ENCODE measurements at regions not wholly inside any gene's neighbourhood (a gene's known extent, or its start where the extent isn't known, plus 50 kb on each side); places are given as distances from the start of the nearest gene placed in this dataset.
"Not testable (repeated sequence)": the region's sequence is repeated elsewhere in the genome, so short reads cannot be mapped to it uniquely, and the experiment has no call there.

DNA sequence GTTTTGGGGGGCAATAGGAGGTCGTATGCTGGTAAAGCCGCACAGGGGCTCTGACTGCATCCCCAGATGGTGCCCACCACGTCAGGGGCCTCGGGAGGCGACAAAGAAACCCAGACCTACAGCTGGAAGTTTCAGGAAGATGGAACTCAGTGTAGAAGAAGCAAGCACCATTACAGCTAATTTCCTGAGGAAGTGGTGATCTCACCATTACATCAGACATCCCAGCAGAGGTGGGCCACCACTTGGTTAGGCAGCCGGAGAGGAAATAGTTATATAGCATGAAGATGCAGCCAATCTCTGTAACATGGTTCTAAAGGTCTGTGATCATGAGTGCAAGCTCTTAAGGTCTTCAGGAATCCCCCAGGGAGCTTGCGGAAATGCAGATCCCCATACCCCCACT is 127.3 kb upstream of the PCBD1 start:
- no peak for DNase-seq (ENCODE audit: low spot score)
- ATAC-seq: no peak

DNA sequence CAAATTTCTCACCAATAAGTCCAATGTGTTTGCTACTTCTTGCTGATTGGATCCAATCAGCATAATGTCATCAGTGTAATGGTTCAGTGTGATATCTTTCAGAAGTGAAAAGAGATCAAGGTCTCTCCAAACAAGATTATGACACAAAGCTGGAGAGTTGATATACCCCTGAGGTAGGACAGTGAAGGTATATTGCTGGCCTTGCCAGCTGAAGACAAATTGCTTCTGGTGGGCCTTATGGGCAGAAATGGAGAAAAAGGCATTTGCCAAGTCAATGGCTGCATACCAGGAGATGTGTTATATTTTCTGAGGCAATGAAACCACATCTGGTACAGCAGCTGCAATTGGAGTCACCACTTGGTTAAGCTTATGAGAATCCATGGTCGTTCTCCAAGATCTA is 131.7 kb upstream of the PCBD1 start:
- ATAC-seq; DNase-seq (ENCODE audit: low spot score): not testable (repeated sequence)

- ATAC-seq (no peak), DNase-seq (ENCODE audit: low spot score) (no peak)
These were observed 133.0 kb upstream of the PCBD1 start for GRCh38 chr10:71021402-71021801.

- ATAC-seq (no peak), DNase-seq (ENCODE audit: low spot score) (no peak)
These were observed 135.4 kb upstream of the PCBD1 start for GRCh38 chr10:71023704-71024283.

- ATAC-seq (no peak), DNase-seq (ENCODE audit: low spot score) (no peak)
These were observed 136.1 kb upstream of the PCBD1 start for GRCh38 chr10:71024490-71024889.

GRCh38 chr10:71025535-71025934 is 137.2 kb upstream of the PCBD1 start:
- ATAC-seq (no peak), DNase-seq (ENCODE audit: low spot score) (no peak)

DNA sequence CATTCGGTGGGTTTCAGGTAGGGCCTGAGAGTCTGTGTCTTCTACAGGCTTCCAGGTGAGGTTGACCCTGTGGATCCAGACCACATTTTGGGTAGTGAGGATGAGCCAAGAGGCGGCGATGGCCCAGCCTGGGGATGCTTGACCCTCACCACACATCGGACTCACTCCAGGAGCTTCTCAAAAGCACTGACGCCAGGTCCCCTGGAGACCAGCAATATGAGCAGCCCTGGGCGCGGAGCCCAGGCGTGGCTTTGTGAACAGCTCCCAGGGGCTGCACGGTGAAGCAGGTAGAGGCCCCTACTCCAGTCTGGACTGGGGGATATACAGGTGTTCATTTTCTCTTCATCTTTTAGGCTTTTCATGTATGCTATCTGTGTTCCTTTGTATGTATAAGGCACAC is 139.7 kb upstream of the PCBD1 start:
- ATAC-seq: no peak
- no peak for DNase-seq (ENCODE audit: low spot score)

DNA sequence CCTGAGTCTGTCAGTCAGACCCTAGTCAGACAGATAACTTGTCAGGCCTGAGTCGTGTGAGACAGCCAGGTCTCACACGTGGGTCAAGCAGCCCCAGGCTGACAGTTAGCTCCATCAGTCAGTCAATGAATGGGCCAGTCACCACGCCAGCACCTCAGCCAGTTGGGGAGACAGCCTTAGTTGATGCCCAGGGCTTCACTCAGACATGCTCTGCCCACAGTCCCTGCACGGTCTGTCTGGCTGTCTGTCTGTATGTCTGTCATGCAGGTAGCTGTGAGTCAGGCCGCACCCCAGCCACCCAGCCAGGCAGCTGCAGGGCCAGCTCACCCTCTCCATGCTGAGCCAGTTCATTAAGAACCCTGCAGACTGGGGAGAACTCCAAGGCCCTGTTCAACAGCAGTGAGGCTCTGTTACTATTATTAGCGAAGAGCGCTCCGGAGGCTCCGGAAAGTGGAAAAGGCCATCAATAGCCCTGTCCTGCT is 141.1 kb upstream of the PCBD1 start:
- ATAC-seq (no peak), DNase-seq (ENCODE audit: low spot score) (no peak)

DNA sequence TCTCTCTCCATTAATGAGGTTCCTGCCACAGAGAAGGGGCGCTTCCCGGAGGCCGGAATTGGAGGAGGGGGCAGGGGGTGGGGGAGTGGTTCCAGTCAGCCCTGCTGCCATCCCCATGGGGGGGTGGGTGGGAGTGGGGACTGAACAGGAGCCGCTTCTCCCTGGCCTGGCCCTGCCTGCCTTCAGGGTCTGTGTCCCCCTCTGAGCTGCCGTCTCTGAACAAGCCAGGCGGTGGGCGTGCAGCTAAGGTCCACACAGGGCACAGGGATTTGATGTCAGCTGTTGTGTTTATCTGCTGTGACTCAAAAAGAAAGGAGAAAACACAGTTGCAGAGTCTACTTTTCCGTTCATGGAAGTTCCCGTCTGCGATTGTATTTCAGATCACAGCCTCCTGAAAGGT is 141.5 kb upstream of the PCBD1 start:
- DNase-seq (ENCODE audit: low spot score) (no peak), ATAC-seq (no peak)

DNA sequence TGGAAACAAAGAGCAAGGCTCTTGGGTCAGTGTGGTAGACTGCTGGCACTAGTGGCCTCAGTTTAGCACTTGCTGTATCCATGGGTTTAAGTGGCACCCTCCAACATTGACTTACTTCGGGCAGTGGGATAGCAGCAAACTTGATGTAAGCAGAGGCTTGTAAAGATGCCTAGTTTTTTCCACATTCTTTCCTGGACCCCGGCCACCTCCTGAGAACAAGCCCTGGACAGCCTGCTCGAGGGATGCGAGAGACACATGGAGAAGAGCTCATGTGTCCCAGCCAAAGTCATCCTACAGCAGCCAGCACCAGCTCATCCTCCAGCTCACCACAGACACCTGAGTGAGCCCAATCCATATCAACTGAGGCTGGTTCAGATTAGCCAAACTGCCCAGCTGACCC is 142.7 kb upstream of the PCBD1 start:
- no peak for ATAC-seq
- no peak for DNase-seq (ENCODE audit: low spot score)

DNA sequence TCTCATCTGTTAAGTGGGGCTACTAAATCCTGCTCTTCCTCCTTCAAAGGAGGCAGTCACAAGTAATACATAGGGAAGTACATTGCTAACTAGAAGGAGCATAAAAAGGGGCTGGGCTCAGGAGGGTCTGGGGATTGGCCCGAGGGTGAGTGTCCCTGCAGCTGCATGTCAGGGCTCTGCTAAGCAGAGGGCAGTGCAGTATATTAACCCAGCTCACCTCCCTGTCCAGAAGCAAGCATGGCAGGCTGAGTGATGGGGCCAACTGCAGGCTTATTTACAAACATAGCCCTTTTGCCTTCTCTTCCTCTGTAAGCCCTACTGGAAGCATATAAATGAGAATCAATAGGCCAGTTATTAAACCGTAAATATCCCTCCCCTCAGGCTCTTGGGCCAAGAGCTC is 143.2 kb upstream of the PCBD1 start:
- ATAC-seq: no peak
- DNase-seq (ENCODE audit: low spot score): no peak

DNA sequence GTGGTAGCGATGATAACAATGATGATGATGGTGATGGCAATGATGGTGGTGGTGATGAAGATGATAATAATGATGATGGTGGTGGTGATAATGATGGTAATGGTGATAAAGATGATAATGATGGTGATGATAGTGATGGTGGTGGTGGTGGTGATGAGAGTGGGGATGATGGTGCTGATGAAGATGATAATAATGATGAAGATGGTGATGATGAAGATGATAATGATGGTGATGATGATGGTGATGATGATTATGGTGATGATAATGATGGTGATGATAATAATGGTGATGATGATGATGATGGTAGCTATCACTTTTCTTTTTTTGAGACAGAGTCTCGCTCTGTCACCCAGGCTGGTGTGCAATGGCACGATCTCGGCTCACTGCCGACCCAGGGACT is 144.5 kb upstream of the PCBD1 start:
- no peak for ATAC-seq
- DNase-seq (ENCODE audit: low spot score): no peak

GRCh38 chr10:71033396-71033980 is 145.1 kb upstream of the PCBD1 start:
- no peak for ATAC-seq
- no peak for DNase-seq (ENCODE audit: low spot score)

DNA sequence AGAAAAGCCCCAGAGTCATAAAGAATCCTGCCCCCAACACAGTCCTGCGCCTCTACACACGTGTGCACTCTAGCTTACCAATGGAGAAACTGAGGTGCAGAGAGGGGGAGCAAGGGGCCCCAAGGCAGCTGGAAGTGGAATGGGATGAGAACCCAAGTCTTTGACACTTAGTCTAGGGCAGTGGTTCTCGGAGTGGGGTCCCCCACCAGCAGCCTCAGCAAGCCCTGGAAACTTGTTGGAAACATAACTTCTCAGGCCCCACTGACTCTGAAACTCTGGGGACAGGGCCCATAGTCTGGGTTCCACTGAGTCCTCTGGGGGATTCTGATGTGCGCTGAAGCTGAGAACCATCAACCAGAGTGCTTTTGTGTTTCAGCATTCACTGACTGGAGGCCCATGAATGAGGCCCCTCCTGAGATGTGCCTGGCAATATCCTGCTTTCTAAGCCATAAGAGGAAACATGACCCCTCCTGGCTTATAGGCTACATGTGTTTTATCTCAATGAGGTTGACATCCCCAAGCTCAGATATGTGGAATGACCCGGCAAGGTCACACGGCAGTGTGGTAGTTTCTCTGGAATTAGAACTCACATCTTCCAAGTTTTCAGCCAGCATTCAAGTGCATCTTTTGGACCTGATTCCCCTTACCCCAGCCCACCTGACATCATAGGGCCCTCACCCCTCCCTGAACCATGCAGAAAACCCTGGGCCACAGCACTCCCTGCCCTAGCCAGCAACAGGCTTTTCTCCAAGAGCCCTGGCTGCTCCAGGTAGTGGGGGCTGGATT is 147.3 kb upstream of the PCBD1 start:
- DNase-seq (ENCODE audit: low spot score): no peak
- no peak for ATAC-seq

- no peak for ATAC-seq
These were observed 148.1 kb upstream of the PCBD1 start for GRCh38 chr10:71036297-71036966.

GRCh38 chr10:71038091-71038633 is 149.8 kb upstream of the PCBD1 start:
- DNase-seq (ENCODE audit: low spot score) (no peak), ATAC-seq (no peak)

More at GRCh38 chr10:71036297-71036966, 148.1 kb upstream of the PCBD1 start:
- no peak for DNase-seq (ENCODE audit: low spot score)

- DNase-seq (ENCODE audit: low spot score): no peak
- ATAC-seq: no peak
These were observed 150.6 kb upstream of the PCBD1 start for GRCh38 chr10:71038921-71039320.

DNA sequence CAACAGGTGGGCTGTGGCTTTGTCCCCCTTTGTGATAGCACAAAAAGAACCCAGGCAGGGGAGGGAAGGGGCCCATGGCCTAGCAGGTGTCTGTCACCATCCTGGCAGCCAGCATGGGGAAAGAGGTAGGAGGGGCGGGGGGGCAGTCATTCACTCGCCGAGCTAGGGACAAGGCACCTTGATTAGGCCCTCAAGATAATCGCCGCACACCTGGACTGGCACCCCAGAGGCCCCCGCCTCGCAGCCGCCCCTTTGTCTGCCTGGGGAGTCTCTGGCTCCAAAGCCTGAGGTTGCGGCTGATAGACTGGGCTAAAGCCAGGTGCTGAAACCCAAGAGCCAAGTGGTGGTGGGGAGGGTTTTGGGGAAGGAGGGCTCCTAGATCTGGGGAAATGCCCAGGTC is 151.2 kb upstream of the PCBD1 start:
- ATAC-seq: no peak
- DNase-seq (ENCODE audit: low spot score): no peak

DNA sequence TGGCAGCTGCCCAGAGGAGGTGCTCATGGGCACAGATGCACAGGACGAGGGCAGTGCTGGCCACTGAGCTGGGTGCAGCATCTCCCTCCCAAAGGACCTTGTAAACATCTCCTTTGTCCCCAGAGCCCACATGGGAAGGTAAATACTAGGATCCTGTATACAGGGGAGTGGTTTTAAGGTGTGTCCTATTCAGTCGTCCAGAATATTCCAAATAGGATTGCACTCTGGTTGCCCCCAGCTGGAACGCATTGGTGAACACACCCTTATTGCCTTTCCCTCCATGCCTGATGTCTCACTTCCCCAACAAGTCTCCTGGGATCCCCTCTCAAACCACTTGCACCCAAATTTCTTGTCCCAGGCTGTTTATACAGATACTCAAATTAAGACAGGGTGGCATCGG is 152.0 kb upstream of the PCBD1 start:
- ATAC-seq: no peak
- DNase-seq (ENCODE audit: low spot score): no peak

GRCh38 chr10:71040846-71041605 is 152.7 kb upstream of the PCBD1 start:
- ATAC-seq (no peak), DNase-seq (ENCODE audit: low spot score) (no peak)

DNA sequence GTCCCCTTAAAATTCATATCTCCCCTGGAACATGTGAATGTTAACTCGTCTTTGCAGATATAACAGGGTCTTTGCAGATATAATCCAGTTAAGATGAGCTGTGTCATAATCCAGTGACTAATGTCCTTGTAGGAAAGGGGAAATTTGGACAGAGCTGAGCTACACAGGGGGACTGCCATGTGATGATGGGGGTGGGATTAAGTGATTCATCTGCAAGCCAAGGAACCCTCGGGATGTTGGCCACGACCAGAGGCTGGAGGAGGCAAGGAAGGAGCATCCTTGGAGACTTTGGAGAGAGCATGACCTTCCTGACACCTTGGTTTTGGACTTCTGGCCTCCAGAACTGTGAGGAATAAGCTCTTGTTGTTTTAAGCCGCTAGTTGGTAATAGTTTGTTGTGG is 153.9 kb upstream of the PCBD1 start:
- no peak for DNase-seq (ENCODE audit: low spot score)
- ATAC-seq: no peak
